ENCODE measurements at regions not wholly inside any gene's neighbourhood (a gene's known extent, or its start where the extent isn't known, plus 50 kb on each side); places are given as distances from the start of the nearest gene placed in this dataset.

DNA sequence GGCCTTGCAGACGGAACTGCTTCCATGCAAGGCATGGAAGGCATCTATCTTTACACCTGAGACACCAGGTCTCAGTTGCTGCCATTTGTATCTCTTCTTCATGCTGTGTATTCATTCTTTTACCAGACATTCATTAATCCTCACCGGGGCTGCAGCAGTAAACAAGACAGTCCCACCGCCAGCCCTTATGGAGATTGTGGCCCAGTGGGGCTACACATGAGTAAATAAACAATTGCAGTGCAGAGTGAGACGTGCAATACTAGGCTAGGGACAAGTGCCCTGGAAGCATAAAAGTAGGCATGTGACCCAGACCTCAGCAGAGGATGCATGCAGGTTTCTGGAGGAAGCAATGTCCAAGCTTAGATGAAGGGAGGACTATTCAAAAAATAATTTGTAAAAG, 497.6 kb upstream of the KLHL29 start:
- FAIRE-seq = no peak
- no peak for DNase-seq (ENCODE audit: insufficient read length, low spot score)
- no peak for TF ChIP-seq TAF1 (IDR thresholded peaks at IDR 0.05; ENCODE audit: low read depth, low read length)
- no peak for TF ChIP-seq POLR2A (IDR thresholded peaks at IDR 0.05; ENCODE audit: low read depth, low read length)
- no peak for TF ChIP-seq PAX5 (IDR thresholded peaks at IDR 0.05; ENCODE audit: insufficient read depth, low read length, severe bottlenecking)
- TF ChIP-seq SPI1 (IDR thresholded peaks at IDR 0.05; ENCODE audit: low read depth, low read length) = no peak
- no peak for TF ChIP-seq POU2F2 (IDR thresholded peaks at IDR 0.05; ENCODE audit: low read depth, low read length)
- no peak for TF ChIP-seq POLR2AphosphoS5 (IDR thresholded peaks at IDR 0.05; ENCODE audit: low read depth, low read length)

DNA sequence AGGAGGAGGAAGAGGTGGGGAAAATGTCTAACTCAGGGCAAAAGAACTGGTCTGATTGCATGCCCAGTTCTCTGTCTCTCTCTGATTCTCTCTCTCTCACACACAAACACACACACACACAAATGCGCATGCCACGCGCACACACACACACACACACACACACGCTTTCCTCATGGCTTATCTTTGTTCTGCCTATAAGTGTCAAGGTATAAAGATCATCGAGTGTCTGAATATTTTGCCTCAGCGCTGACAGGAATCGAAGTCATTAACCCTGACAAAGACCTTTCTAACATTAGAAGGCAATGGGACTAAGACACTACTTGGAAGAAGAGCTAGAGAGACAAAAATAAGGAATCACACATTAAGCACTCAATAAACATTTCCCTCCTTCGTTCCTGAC, 497.1 kb upstream of the KLHL29 start:
- FAIRE-seq = no peak
- TF ChIP-seq POU2F2 (IDR thresholded peaks at IDR 0.05; ENCODE audit: low read depth, low read length) = no peak
- no peak for TF ChIP-seq POLR2A (IDR thresholded peaks at IDR 0.05; ENCODE audit: low read depth, low read length)
- no peak for TF ChIP-seq POLR2AphosphoS5 (IDR thresholded peaks at IDR 0.05; ENCODE audit: low read depth, low read length)
- TF ChIP-seq SPI1 (IDR thresholded peaks at IDR 0.05; ENCODE audit: low read depth, low read length) = no peak
- no peak for TF ChIP-seq TAF1 (IDR thresholded peaks at IDR 0.05; ENCODE audit: low read depth, low read length)
- no peak for TF ChIP-seq PAX5 (IDR thresholded peaks at IDR 0.05; ENCODE audit: insufficient read depth, low read length, severe bottlenecking)
- DNase-seq (ENCODE audit: insufficient read length, low spot score) = no peak

- no peak for TF ChIP-seq SPI1 (IDR thresholded peaks at IDR 0.05; ENCODE audit: low read depth, low read length)
- TF ChIP-seq POLR2AphosphoS5 (IDR thresholded peaks at IDR 0.05; ENCODE audit: low read depth, low read length) = no peak
- no peak for TF ChIP-seq TAF1 (IDR thresholded peaks at IDR 0.05; ENCODE audit: low read depth, low read length)
- TF ChIP-seq PAX5 (IDR thresholded peaks at IDR 0.05; ENCODE audit: insufficient read depth, low read length, severe bottlenecking) = no peak
- TF ChIP-seq POU2F2 (IDR thresholded peaks at IDR 0.05; ENCODE audit: low read depth, low read length) = no peak
- TF ChIP-seq POLR2A (IDR thresholded peaks at IDR 0.05; ENCODE audit: low read depth, low read length) = no peak
- DNase-seq (ENCODE audit: insufficient read length, low spot score) (no peak), FAIRE-seq (no peak)
These were observed 494.8 kb upstream of the KLHL29 start for GRCh38 chr2:22890132-22890531.

GRCh38 chr2:22893761-22894517, 491.0 kb upstream of the KLHL29 start:
- no peak for DNase-seq (ENCODE audit: insufficient read length, low spot score)
- TF ChIP-seq SPI1 (IDR thresholded peaks at IDR 0.05; ENCODE audit: low read depth, low read length) (no peak), TAF1 (IDR thresholded peaks at IDR 0.05; ENCODE audit: low read depth, low read length) (no peak), POLR2A (IDR thresholded peaks at IDR 0.05; ENCODE audit: low read depth, low read length) (no peak)
- no peak for FAIRE-seq

DNA sequence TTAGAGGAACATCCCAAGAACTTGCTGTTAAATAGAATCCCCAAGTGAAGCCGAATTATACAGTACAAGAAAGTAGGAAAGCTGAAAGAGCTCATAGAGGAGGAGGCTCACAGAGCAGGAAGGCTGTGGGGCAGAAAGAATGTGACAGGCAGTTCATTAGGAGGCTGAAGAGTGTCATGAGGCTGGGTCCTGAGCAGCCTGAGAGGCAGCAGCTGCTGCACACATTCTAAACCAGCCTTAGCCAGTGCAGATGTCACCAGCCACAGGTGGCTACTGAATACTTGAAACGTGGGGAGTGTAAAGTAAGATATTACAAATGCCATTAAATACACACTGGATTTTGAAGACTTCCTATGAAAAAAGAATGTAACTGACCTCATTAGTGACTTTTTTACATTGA, 490.2 kb upstream of the KLHL29 start:
- FAIRE-seq (no peak), DNase-seq (ENCODE audit: insufficient read length, low spot score) (no peak)
- no peak for TF ChIP-seq POLR2AphosphoS5 (IDR thresholded peaks at IDR 0.05; ENCODE audit: low read depth, low read length)
- no peak for TF ChIP-seq TAF1 (IDR thresholded peaks at IDR 0.05; ENCODE audit: low read depth, low read length)
- no peak for TF ChIP-seq SPI1 (IDR thresholded peaks at IDR 0.05; ENCODE audit: low read depth, low read length)
- no peak for TF ChIP-seq POU2F2 (IDR thresholded peaks at IDR 0.05; ENCODE audit: low read depth, low read length)
- no peak for TF ChIP-seq PAX5 (IDR thresholded peaks at IDR 0.05; ENCODE audit: insufficient read depth, low read length, severe bottlenecking)
- no peak for TF ChIP-seq POLR2A (IDR thresholded peaks at IDR 0.05; ENCODE audit: low read depth, low read length)

DNA sequence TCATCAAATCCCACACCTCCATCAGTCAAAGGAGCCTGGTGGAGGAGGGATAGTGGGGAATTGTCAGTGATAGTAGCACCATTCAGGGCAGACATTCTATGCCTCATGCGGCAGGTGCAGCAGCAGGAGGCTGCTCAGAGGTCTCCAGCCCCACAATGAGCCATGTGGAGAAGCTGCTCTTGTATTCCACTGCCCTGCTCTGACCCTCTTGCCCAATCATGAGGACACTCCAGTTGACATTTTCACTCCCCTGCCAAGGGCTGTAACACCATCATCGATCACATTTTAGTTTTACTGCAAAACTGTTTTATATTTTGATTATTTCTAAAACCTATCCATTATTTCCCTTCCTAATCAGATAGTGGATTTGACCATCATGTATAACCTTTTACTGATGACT, 487.6 kb upstream of the KLHL29 start:
- TF ChIP-seq POU2F2 (IDR thresholded peaks at IDR 0.05; ENCODE audit: low read depth, low read length) = no peak
- TF ChIP-seq SPI1 (IDR thresholded peaks at IDR 0.05; ENCODE audit: low read depth, low read length) = no peak
- TF ChIP-seq TAF1 (IDR thresholded peaks at IDR 0.05; ENCODE audit: low read depth, low read length) = no peak
- TF ChIP-seq PAX5 (IDR thresholded peaks at IDR 0.05; ENCODE audit: insufficient read depth, low read length, severe bottlenecking) = no peak
- TF ChIP-seq POLR2A (IDR thresholded peaks at IDR 0.05; ENCODE audit: low read depth, low read length) = no peak
- TF ChIP-seq POLR2AphosphoS5 (IDR thresholded peaks at IDR 0.05; ENCODE audit: low read depth, low read length) = no peak
- no peak for FAIRE-seq
- no peak for DNase-seq (ENCODE audit: insufficient read length, low spot score)

DNA sequence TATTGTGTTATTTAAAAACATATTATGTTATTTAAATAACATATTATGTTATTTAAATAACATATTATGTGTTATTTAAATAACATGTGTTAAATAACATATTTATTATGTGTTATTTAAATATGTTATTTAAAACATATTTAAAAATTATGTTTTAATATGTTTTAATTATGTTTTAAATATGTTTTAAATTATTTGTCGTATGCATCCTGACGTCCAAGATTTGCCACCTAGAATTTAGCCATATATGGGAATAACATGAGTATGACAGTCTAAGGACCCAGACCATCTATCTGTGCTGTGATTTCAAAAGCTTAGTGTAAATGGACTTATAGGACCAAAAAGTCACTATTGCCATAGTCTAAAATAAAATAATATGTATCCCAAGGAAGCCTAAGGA, 484.3 kb upstream of the KLHL29 start:
- TF ChIP-seq POLR2AphosphoS5 (IDR thresholded peaks at IDR 0.05; ENCODE audit: low read depth, low read length) = no peak
- no peak for TF ChIP-seq POLR2A (IDR thresholded peaks at IDR 0.05; ENCODE audit: low read depth, low read length)
- TF ChIP-seq POU2F2 (IDR thresholded peaks at IDR 0.05; ENCODE audit: low read depth, low read length) = no peak
- TF ChIP-seq PAX5 (IDR thresholded peaks at IDR 0.05; ENCODE audit: insufficient read depth, low read length, severe bottlenecking) = no peak
- no peak for TF ChIP-seq SPI1 (IDR thresholded peaks at IDR 0.05; ENCODE audit: low read depth, low read length)
- TF ChIP-seq TAF1 (IDR thresholded peaks at IDR 0.05; ENCODE audit: low read depth, low read length) = no peak
- FAIRE-seq (no peak), DNase-seq (ENCODE audit: insufficient read length, low spot score) (no peak)

- TF ChIP-seq POU2F2 (IDR thresholded peaks at IDR 0.05; ENCODE audit: low read depth, low read length) = no peak
- TF ChIP-seq POLR2AphosphoS5 (IDR thresholded peaks at IDR 0.05; ENCODE audit: low read depth, low read length) = no peak
- TF ChIP-seq SPI1 (IDR thresholded peaks at IDR 0.05; ENCODE audit: low read depth, low read length) = no peak
- TF ChIP-seq PAX5 (IDR thresholded peaks at IDR 0.05; ENCODE audit: insufficient read depth, low read length, severe bottlenecking) = no peak
- no peak for TF ChIP-seq POLR2A (IDR thresholded peaks at IDR 0.05; ENCODE audit: low read depth, low read length)
- no peak for TF ChIP-seq TAF1 (IDR thresholded peaks at IDR 0.05; ENCODE audit: low read depth, low read length)
- no peak for DNase-seq (ENCODE audit: insufficient read length, low spot score)
- no peak for FAIRE-seq
These were observed 483.4 kb upstream of the KLHL29 start for GRCh38 chr2:22901471-22902179.

GRCh38 chr2:22902180-22902550, 482.8 kb upstream of the KLHL29 start:
- DNase-seq (ENCODE audit: insufficient read length, low spot score) (no peak), FAIRE-seq (no peak)
- no peak for TF ChIP-seq POLR2AphosphoS5 (IDR thresholded peaks at IDR 0.05; ENCODE audit: low read depth, low read length)
- no peak for TF ChIP-seq PAX5 (IDR thresholded peaks at IDR 0.05; ENCODE audit: insufficient read depth, low read length, severe bottlenecking)
